HG03045 (cell line): ENCODE measurements at regions not wholly inside any gene's neighbourhood (a gene's known extent, or its start where the extent isn't known, plus 50 kb on each side); places are given as distances from the start of the nearest gene placed in this dataset.
"Not testable (repeated sequence)": the region's sequence is repeated elsewhere in the genome, so short reads cannot be mapped to it uniquely, and the experiment has no call there.

ENCODE experiments used
- ATAC-seq: cut with Tn5 transposase; IDR thresholded peaks from one replicate; pipeline ENCODE4 v1.9.1; 2021; ENCODE audit warnings: mild to moderate bottlenecking, moderate library complexity; ENCODE audit not compliant: unreplicated experiment

DNA sequence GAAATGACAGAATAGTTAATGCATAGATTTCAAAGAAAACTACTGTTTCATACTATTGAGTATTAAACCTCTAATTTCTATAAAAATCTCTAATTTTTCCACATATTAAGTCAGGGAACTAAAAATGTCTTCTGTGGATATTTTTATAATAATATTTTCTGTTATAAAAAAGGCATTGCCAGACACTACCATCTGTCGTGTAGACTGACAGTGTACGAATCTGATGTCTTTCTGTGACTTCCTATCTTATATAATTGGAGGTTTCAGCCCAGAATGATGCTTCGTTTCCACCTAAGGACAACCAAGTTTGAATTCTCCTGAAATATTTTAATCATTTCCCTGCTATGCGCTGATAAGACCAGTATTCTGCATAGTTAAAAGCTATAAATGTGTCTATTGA lies 456.6 kb upstream of the ARRDC3 start:
- no peak for ATAC-seq

DNA sequence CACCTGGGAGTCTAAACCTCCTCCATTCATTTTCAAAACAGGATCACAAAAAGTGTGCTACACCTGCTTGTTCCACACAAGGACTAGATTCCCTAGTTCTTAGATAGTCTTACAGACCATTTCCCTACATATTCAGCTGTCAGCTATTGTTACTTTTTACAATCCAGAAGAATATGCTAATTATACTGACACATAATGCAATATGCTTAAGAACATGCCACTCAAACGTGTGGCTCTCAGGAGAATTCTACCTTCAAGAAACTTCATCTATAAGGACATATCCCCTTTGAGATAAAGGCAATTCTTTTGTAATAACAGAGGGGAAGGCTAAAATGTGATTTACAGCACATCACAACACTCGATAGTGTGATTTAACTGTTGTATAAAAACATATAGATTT lies 456.1 kb upstream of the ARRDC3 start:
- ATAC-seq, result no peak

DNA sequence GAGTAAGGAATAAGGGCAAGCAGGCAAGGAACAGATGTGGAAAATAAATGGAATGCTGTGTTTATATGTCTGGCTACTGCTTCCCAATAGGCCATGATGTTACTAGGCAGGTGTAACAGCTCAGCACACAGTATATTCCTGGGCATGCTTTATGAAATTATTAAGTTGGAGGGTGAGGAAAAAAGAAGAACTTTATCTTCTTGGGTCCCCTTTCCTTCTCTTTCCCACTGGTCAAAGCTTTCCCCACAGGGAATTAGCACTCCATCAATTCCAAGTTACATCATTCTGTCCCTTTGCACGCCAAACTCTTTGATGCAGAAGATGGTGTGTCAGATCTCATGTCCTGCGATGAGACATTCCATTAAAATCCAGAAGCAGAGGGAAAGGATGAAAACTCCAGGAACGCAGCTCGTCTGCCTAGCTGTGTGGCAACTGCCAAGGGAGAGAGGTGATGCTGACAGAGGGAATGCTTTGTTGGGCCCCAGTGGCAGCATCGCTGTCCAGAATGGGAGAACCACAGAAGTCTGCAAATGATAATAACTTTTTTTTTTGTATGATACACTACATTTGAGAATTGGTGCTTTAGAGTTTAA lies 447.3 kb upstream of the ARRDC3 start:
- ATAC-seq, result no peak

DNA sequence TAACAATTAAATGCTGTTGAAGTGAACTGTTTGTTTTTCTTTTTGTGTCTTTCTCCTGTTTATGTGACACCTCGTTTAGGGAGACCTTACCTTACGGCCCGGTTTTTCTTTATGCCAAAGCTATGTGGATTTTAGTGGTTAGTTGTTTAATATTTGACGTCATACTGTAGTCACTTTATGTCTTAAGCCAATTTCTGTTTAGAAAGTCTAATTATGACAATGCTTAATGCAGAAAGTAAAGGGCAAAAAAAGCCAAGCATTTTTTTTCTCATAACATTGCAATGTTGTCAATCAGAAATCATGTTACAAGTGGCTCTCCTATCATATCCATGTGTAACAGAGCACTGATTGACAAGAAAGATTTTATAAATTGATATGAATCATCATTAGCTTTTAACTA lies 442.5 kb upstream of the ARRDC3 start:
- ATAC-seq, result no peak

- ATAC-seq, result no peak
These were observed 441.3 kb upstream of the ARRDC3 start for GRCh38 chr5:91824406-91824805.

DNA sequence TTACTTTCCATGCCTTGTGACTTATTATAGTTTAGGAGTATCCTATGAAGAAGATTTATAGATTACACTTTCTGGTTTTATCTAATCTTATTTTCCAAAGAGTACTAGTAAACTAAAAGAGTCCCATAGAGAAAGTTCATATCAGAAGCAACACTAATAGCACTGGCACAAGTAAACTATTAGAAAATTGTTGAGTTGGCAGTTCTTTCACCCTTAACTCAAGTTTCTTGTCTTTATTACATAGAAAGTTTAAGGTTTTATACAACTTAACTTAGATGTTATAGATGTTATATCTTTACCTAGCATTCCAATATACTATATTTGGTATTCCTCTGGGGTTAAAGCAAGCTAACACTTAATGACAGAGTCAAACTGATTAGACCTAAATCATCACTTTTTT lies 437.8 kb upstream of the ARRDC3 start:
- no peak for ATAC-seq

GRCh38 chr5:91816681-91817080 lies 433.6 kb upstream of the ARRDC3 start:
- ATAC-seq, result no peak

DNA sequence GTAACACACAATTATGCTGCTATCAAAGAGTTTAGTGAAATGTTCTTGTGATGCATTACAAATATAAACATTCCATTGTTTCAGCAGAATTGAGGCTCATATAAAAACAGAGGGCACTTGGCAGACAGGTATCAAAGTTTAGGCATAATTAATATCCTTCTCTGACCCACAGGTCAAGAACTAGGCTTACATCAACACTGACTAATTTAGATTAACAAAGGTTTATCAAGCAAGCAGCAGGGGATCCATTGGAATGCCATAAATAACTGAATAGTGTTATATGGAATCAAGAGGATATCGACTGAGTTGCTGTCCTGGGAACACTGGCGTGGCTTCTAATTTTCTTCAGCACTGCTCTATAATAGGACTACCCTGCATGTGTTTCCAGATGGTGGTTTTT lies 414.5 kb upstream of the ARRDC3 start:
- no peak for ATAC-seq

- no peak for ATAC-seq
These were observed 411.9 kb upstream of the ARRDC3 start for GRCh38 chr5:91794856-91795548.

DNA sequence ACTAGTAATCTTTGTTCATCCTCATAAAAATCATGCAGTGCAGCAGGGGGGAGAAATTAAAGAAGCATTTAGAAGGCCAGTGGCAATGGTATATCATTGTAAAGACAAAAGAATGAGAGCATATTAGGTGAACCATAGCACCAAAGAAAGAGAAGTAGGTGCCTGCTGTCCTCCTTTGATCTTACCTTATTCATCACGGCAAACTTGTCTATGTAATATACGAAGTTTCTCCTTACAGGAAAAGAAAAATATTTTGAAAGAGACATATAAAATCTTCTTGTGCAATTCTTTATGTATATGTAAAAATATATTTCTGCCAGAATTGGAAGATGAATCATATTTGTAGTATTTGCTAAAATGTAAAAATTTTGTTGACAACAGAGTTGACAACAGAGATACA lies 411.3 kb upstream of the ARRDC3 start:
- ATAC-seq, result no peak

GRCh38 chr5:91787718-91788117 lies 404.6 kb upstream of the ARRDC3 start:
- ATAC-seq, result no peak

- ATAC-seq, result no peak
These were observed 394.6 kb upstream of the ARRDC3 start for GRCh38 chr5:91777671-91778070.

- no peak for ATAC-seq
These were observed 393.1 kb upstream of the ARRDC3 start for GRCh38 chr5:91776249-91776648.

GRCh38 chr5:91770400-91770799 lies 387.3 kb upstream of the ARRDC3 start:
- ATAC-seq, result no peak

GRCh38 chr5:91757383-91757782 lies 374.3 kb upstream of the ARRDC3 start:
- ATAC-seq, result not testable (repeated sequence)

- no peak for ATAC-seq
These were observed 371.9 kb upstream of the ARRDC3 start for GRCh38 chr5:91754990-91755389.

- ATAC-seq, result not testable (repeated sequence)
These were observed 361.4 kb upstream of the ARRDC3 start for GRCh38 chr5:91744470-91744869.

DNA sequence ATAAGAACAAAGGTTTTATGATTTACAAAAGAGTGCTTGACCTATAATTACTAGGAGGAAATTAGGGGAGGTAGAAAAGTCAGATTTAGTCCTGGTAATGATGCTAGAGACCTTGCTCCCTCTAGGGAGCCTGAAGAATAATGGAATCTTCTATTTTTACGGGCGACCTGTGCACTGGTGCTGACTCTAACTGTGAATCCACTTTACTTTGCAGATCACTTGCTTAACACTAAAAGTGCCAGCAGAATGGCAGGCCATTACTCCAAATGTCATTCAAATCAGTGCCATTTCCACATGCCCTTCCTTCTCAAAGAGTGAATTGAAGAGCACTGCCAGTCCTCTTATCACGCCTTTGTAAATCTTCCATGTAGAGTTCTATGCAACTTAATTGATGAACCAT lies 359.4 kb upstream of the ARRDC3 start:
- no peak for ATAC-seq

- no peak for ATAC-seq
These were observed 358.8 kb upstream of the ARRDC3 start for GRCh38 chr5:91741764-91742505.

GRCh38 chr5:91730026-91730425 lies 346.9 kb upstream of the ARRDC3 start:
- no peak for ATAC-seq

GRCh38 chr5:91727463-91727862 lies 344.3 kb upstream of the ARRDC3 start:
- ATAC-seq, result no peak
